Endodermal cell (in vitro differentiated cells): ENCODE measurements at regions not wholly inside any gene's neighbourhood (a gene's known extent, or its start where the extent isn't known, plus 50 kb on each side); places are given as distances from the start of the nearest gene placed in this dataset.

Experiments
- DNase-seq: peaks from one replicate; pipeline ENCODE4 v3.0.0-alpha.2; 2017
- H3K27ac ChIP-seq: 2 replicates; pipeline ENCODE4 v1.5.1; 2013; ENCODE audit warnings: mild to moderate bottlenecking, low read depth, low read length, moderate library complexity
- H3K27me3 ChIP-seq: 2 replicates; pipeline ENCODE4 v1.6.1; 2013; ENCODE audit warnings: mild to moderate bottlenecking, low read length, moderate library complexity; ENCODE audit not compliant: insufficient read depth, control insufficient read depth, poor library complexity, severe bottlenecking
- H3K36me3 ChIP-seq: 2 replicates; pipeline ENCODE4 v1.7.0; 2013; ENCODE audit warnings: mild to moderate bottlenecking, low read length, moderate library complexity; ENCODE audit not compliant: control insufficient read depth, insufficient read depth
- H3K4me1 ChIP-seq: one replicate; pipeline ENCODE4 v1.7.0; 2013; ENCODE audit warnings: low read length; ENCODE audit not compliant: control insufficient read depth, insufficient read depth
- H3K4me3 ChIP-seq: 2 replicates; pipeline ENCODE4 v1.5.1; 2013; ENCODE audit warnings: mild to moderate bottlenecking, low read length, moderate library complexity
- H3K9ac ChIP-seq: 2 replicates; pipeline ENCODE4 v1.6.1; 2013; ENCODE audit warnings: mild to moderate bottlenecking, low read length, moderate library complexity; ENCODE audit not compliant: poor library complexity, severe bottlenecking; ENCODE audit errors: extremely low read depth
- H3K9me3 ChIP-seq: 2 replicates; pipeline ENCODE4 v1.6.1; 2013; ENCODE audit warnings: mild to moderate bottlenecking, low read length, moderate library complexity; ENCODE audit not compliant: control insufficient read depth
- H3K27ac Mint-ChIP-seq: 2 replicates; pipeline ENCODE4 v1.8.0; 2020; ENCODE audit warnings: mixed read lengths
- H3K27me3 Mint-ChIP-seq: 2 replicates; pipeline ENCODE4 v1.8.0; 2021; ENCODE audit warnings: mild to moderate bottlenecking, mixed read lengths; ENCODE audit not compliant: insufficient read depth
- H3K36me3 Mint-ChIP-seq: 2 replicates; pipeline ENCODE4 v1.8.0; 2020; ENCODE audit warnings: low read depth, mixed read lengths
- H3K4me1 Mint-ChIP-seq: 2 replicates; pipeline ENCODE4 v1.8.0; 2020; ENCODE audit warnings: mixed read lengths
- H3K4me3 Mint-ChIP-seq: 2 replicates; pipeline ENCODE4 v1.8.0; 2020; ENCODE audit warnings: mild to moderate bottlenecking, moderate library complexity, mixed read lengths
- H3K9me3 Mint-ChIP-seq: 2 replicates; pipeline ENCODE4 v1.8.0; 2020; ENCODE audit warnings: mild to moderate bottlenecking, mixed read lengths
- CTCF ChIP-seq: fragments of 200-600 bp; sonication (generic); conservative IDR thresholded peaks from 2 replicates; pipeline ENCODE4 v1.5.0; 2021; ENCODE audit warnings: antibody characterized with exemption, mild to moderate bottlenecking
- WGBS, 2 experiments: methylation state at CpG; one replicate each; pipeline versions ENCODE4 v1.1.5 to v1.1.7; 2013; ENCODE audit warnings: missing lambda C conversion rate in 2 of 2, mixed read lengths in 1 of 2; ENCODE audit not compliant: insufficient coverage in 1 of 2, insufficient read length in 1 of 2; 5-methylcytosine and 5-hydroxymethylcytosine counted together

- no peak overlapping the region for H3K27ac Mint-ChIP-seq
- H3K36me3 Mint-ChIP-seq: no peaks in the 10 kb centered on the region
- H3K27ac ChIP-seq: no peak overlapping the region
- H3K36me3 ChIP-seq: no peaks in the 10 kb centered on the region
- no peak overlapping the region for H3K4me3 Mint-ChIP-seq
- no peaks in the 10 kb centered on the region for H3K9me3 Mint-ChIP-seq
- H3K9me3 ChIP-seq: no peaks in the 10 kb centered on the region
- no peaks in the 10 kb centered on the region for H3K4me1 ChIP-seq
- peaks cover 7% of the 10 kb centered on the region for H3K4me1 Mint-ChIP-seq
- no peak overlapping the region for H3K9ac ChIP-seq
- H3K27me3 Mint-ChIP-seq: no peaks in the 10 kb centered on the region
- no peak overlapping the region for H3K4me3 ChIP-seq
- 95 to 100% methylated on average over 2 of the region's 2 CpGs for WGBS, 2 experiments
- TF ChIP-seq CTCF: no peak
- no peak for DNase-seq
- no peaks in the 10 kb centered on the region for H3K27me3 ChIP-seq
These were observed 148.3 kb upstream of the PFKP start for GRCh38 chr10:2919016-2919415.

GRCh38 chr10:2918489-2918888 is 148.9 kb upstream of the PFKP start:
- no peak overlapping the region for H3K27ac Mint-ChIP-seq
- 82% methylated on average over 1 of the region's 1 CpG; no CpG with 5 or more reads in 1 of the 2 experiments for WGBS, 2 experiments
- Histone ChIP-seq H3K9ac (no peak overlapping the region), H3K9me3 (no peaks in the 10 kb centered on the region), H3K4me1 (no peaks in the 10 kb centered on the region), H3K27me3 (no peaks in the 10 kb centered on the region), H3K27ac (no peak overlapping the region), H3K36me3 (no peaks in the 10 kb centered on the region), H3K4me3 (no peak overlapping the region)
- DNase-seq: no peak
- peaks cover 7% of the 10 kb centered on the region for H3K4me1 Mint-ChIP-seq
- no peak for TF ChIP-seq CTCF
- no peaks in the 10 kb centered on the region for H3K27me3 Mint-ChIP-seq
- H3K36me3 Mint-ChIP-seq: no peaks in the 10 kb centered on the region
- no peaks in the 10 kb centered on the region for H3K9me3 Mint-ChIP-seq
- no peak overlapping the region for H3K4me3 Mint-ChIP-seq

- Histone ChIP-seq H3K9ac (no peak overlapping the region), H3K36me3 (no peaks in the 10 kb centered on the region), H3K27ac (no peak overlapping the region), H3K4me1 (no peaks in the 10 kb centered on the region), H3K9me3 (no peaks in the 10 kb centered on the region), H3K4me3 (no peak overlapping the region), H3K27me3 (no peaks in the 10 kb centered on the region)
- H3K4me3 Mint-ChIP-seq: no peak overlapping the region
- 64 to 74% methylated on average over 7 to 10 of the region's 10 CpGs for WGBS, 2 experiments
- no peaks in the 10 kb centered on the region for H3K9me3 Mint-ChIP-seq
- no peaks in the 10 kb centered on the region for H3K36me3 Mint-ChIP-seq
- H3K27me3 Mint-ChIP-seq: no peaks in the 10 kb centered on the region
- no peak overlapping the region for H3K27ac Mint-ChIP-seq
- peaks cover 7% of the 10 kb centered on the region for H3K4me1 Mint-ChIP-seq
- peak; percentile 58 for DNase-seq
- no peak for TF ChIP-seq CTCF
These were observed 149.4 kb upstream of the PFKP start for GRCh38 chr10:2917926-2918325.
